ENCODE measurements at regions not wholly inside any gene's neighbourhood (a gene's known extent, or its start where the extent isn't known, plus 50 kb on each side); places are given as distances from the start of the nearest gene placed in this dataset.
"Not testable (repeated sequence)": the region's sequence is repeated elsewhere in the genome, so short reads cannot be mapped to it uniquely, and the experiment has no call there.

DNA sequence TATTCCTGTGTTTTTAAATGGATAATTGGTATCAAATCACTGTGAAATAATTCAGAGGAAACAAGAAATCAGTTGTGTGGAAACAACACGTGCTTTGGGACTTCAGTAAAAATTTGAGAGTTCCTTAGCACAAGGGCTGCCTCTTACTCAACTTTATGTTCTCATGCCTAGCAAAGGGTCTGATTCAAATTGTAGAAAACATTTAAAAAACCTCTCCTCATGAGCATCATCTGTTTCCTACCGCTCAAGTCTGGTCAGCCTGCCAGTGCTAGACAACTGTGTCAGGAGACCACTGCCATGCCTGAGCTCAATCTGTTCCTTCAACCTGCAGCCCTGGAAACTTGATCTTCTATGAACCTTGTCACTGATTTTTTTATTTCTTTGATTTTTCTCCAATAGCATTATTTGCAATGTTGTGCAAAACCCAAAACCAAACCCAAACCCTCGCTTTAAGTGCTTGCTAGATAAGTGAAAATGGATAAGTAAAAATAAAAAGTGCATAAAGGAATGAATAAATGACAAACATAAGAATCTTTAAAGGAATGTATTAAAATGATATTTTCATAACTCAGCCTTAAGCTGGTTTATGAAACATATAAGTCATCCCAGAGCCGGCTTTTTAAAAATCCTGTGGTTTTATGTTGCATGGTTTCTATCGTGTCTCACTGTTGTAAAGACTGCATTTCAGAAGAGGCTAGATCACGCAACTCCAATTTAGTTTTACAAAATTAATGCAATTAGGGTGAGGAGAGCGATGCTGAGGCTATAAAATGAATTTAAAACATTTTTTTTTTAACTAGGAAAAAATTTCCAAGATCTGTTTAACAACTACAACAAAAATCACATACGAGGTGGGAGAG lies 361.2 kb upstream of the PDE3A start:
- H3K4me1 ChIP-seq (ENCODE audit: control insufficient read depth, insufficient read depth, low read length) = no peaks in the 10 kb centered on the region
- H3K27me3 ChIP-seq (ENCODE audit: control insufficient read depth, insufficient read depth, low read length) = no peaks in the 10 kb centered on the region
- H3K9ac ChIP-seq (ENCODE audit: low read depth, low read length) = no peak overlapping the region
- peaks cover 9% of the 10 kb centered on the region for H3K9me3 ChIP-seq (ENCODE audit: control insufficient read depth, insufficient read depth, low read length)
- H3K4me3 ChIP-seq (ENCODE audit: low read depth, low read length) = no peak overlapping the region
- H3K27ac ChIP-seq (ENCODE audit: low read depth, low read length) = no peak overlapping the region
- H3K36me3 ChIP-seq (ENCODE audit: control insufficient read depth, insufficient read depth, low read length) = no peaks in the 10 kb centered on the region

DNA sequence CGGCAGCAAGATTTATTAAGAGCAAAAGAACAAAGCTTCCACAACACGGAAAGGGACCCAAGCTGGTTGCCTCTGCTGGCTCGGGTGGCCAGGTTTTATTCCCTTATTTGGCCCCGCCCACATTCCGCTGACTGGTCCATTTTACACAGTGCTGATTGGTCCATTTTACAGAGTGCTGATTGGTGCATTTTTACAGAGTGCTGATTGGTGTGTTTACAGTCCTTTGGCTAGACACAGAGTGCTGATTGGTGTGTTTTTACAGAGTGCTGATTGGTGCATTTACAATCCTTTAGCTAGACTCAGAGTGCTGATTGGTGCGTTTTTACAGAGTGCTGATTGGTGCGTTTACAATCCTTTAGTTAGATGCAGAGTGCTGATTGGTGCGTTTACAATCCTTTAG lies 358.4 kb upstream of the PDE3A start:
- not testable (repeated sequence) for H3K36me3 ChIP-seq (ENCODE audit: control insufficient read depth, insufficient read depth, low read length); H3K9me3 ChIP-seq (ENCODE audit: control insufficient read depth, insufficient read depth, low read length); H3K4me1 ChIP-seq (ENCODE audit: control insufficient read depth, insufficient read depth, low read length); H3K27ac ChIP-seq (ENCODE audit: low read depth, low read length); H3K27me3 ChIP-seq (ENCODE audit: control insufficient read depth, insufficient read depth, low read length); H3K9ac ChIP-seq (ENCODE audit: low read depth, low read length); H3K4me3 ChIP-seq (ENCODE audit: low read depth, low read length)

DNA sequence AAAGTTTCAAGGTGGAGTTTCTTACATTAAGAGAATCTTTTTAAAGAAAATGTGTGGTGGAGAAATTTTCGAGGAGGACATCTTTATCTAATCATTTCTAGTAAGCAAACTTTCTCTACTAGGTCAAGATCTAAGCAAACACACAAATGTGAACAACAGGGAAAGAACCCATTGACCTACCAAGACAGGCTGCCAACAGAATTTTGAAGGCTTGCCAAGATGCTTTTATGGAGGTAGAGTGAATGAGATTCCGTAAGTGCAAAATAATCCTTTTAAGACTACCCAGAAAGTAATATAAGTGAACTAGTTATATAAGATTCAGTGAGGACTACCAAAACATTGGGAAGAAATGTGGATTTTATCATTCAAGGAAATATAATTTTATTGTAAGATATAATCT lies 357.1 kb upstream of the PDE3A start:
- H3K9me3 ChIP-seq (ENCODE audit: control insufficient read depth, insufficient read depth, low read length) = peaks cover 9% of the 10 kb centered on the region
- no peak overlapping the region for H3K4me3 ChIP-seq (ENCODE audit: low read depth, low read length)
- H3K4me1 ChIP-seq (ENCODE audit: control insufficient read depth, insufficient read depth, low read length) = no peaks in the 10 kb centered on the region
- H3K36me3 ChIP-seq (ENCODE audit: control insufficient read depth, insufficient read depth, low read length) = no peaks in the 10 kb centered on the region
- H3K27ac ChIP-seq (ENCODE audit: low read depth, low read length) = no peak overlapping the region
- no peak overlapping the region for H3K9ac ChIP-seq (ENCODE audit: low read depth, low read length)
- no peaks in the 10 kb centered on the region for H3K27me3 ChIP-seq (ENCODE audit: control insufficient read depth, insufficient read depth, low read length)

DNA sequence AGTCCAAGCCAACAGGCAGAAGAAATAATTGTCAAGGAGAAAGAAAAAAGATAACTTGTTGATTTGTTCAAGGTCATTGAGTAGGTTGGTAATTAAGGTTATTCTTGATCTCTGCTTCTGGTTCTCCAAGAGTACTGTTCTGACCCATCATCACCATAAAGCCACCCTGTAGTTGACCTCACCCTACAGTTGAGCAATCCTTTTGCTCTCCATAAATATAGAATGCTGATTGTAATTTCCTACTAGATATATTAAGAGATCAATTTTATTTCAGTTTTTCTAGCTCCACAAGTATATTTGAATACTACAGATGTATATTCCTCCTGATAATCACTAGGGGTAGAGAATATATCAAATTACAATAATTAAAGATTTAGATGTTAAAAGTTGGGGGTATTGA lies 350.5 kb upstream of the PDE3A start:
- Histone ChIP-seq H3K27ac (ENCODE audit: low read depth, low read length) (no peak overlapping the region), H3K36me3 (ENCODE audit: control insufficient read depth, insufficient read depth, low read length) (no peaks in the 10 kb centered on the region), H3K4me3 (ENCODE audit: low read depth, low read length) (no peak overlapping the region), H3K9ac (ENCODE audit: low read depth, low read length) (no peak overlapping the region), H3K9me3 (ENCODE audit: control insufficient read depth, insufficient read depth, low read length) (no peaks in the 10 kb centered on the region), H3K27me3 (ENCODE audit: control insufficient read depth, insufficient read depth, low read length) (no peaks in the 10 kb centered on the region), H3K4me1 (ENCODE audit: control insufficient read depth, insufficient read depth, low read length) (no peaks in the 10 kb centered on the region)

DNA sequence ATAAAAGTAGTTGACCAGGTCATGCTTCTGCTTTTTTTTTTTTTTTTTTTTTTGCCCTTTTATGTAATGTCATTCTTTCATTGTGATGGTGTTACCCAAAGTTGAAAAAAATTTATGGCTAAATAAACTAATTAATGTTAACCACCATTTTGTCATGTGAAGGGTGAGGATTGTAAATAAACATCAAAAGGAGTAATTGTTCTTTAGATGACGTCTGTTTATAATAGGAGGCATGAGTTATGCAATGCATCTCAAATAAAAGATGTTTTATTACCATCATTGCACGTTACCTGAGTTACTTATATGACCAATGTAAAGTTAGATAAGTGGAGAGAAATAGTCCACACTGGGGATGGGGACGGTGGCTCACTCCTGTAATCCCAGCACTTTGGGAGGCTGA lies 349.9 kb upstream of the PDE3A start:
- H3K36me3 ChIP-seq (ENCODE audit: control insufficient read depth, insufficient read depth, low read length) = no peaks in the 10 kb centered on the region

DNA sequence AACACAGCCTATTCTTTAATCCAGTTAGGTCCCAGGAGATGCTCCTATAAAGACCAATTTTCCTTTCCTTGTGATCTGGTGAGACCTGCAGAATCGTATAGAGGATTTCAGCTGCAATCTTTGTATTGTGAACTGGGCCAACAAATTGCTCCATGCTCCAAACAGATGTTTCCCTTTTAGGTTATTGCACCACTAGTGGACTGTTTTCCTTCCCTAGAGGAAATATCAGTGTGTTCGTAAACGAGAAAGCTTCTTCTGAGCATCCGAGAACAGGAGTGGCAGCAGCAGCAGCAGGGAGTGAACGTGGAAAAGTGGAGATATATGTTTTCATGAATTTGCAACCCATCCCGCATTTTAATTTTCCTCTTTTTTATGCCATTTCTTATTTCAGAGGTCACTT lies 344.1 kb upstream of the PDE3A start:
- Histone ChIP-seq H3K9me3 (ENCODE audit: control insufficient read depth, insufficient read depth, low read length) (no peaks in the 10 kb centered on the region), H3K36me3 (ENCODE audit: control insufficient read depth, insufficient read depth, low read length) (no peaks in the 10 kb centered on the region), H3K4me1 (ENCODE audit: control insufficient read depth, insufficient read depth, low read length) (no peaks in the 10 kb centered on the region), H3K27me3 (ENCODE audit: control insufficient read depth, insufficient read depth, low read length) (no peaks in the 10 kb centered on the region), H3K4me3 (ENCODE audit: low read depth, low read length) (no peak overlapping the region), H3K9ac (ENCODE audit: low read depth, low read length) (no peak overlapping the region), H3K27ac (ENCODE audit: low read depth, low read length) (no peak overlapping the region)

More for the DNA sequence above, 349.9 kb upstream of the PDE3A start:
- H3K4me3 ChIP-seq (ENCODE audit: low read depth, low read length) = no peak overlapping the region
- no peaks in the 10 kb centered on the region for H3K27me3 ChIP-seq (ENCODE audit: control insufficient read depth, insufficient read depth, low read length)
- H3K9ac ChIP-seq (ENCODE audit: low read depth, low read length) = no peak overlapping the region
- H3K27ac ChIP-seq (ENCODE audit: low read depth, low read length) = no peak overlapping the region
- no peaks in the 10 kb centered on the region for H3K4me1 ChIP-seq (ENCODE audit: control insufficient read depth, insufficient read depth, low read length)
- no peaks in the 10 kb centered on the region for H3K9me3 ChIP-seq (ENCODE audit: control insufficient read depth, insufficient read depth, low read length)

DNA sequence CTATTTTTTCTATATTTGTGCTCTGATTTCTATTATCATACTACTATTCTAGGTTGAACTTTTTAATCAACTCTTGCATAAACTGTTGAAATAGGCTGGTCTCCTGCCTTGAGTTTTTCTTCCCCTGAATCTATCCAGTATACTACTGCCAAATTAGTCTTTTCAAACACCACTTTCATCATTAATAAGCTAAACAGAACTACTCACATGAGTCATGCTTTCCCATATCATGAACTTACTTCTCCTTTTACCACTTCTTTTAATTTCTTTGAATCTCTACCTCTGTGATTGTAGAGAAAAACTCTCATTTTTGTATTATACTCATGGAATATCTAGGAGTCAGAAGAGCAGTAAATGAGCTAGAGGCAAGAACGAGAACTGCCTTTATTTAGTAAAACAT lies 340.3 kb upstream of the PDE3A start:
- Histone ChIP-seq H3K27me3 (ENCODE audit: control insufficient read depth, insufficient read depth, low read length) (no peaks in the 10 kb centered on the region), H3K4me1 (ENCODE audit: control insufficient read depth, insufficient read depth, low read length) (peaks cover 9% of the 10 kb centered on the region), H3K4me3 (ENCODE audit: low read depth, low read length) (no peak overlapping the region), H3K36me3 (ENCODE audit: control insufficient read depth, insufficient read depth, low read length) (no peaks in the 10 kb centered on the region), H3K9me3 (ENCODE audit: control insufficient read depth, insufficient read depth, low read length) (no peaks in the 10 kb centered on the region), H3K9ac (ENCODE audit: low read depth, low read length) (no peak overlapping the region), H3K27ac (ENCODE audit: low read depth, low read length) (no peak overlapping the region)

DNA sequence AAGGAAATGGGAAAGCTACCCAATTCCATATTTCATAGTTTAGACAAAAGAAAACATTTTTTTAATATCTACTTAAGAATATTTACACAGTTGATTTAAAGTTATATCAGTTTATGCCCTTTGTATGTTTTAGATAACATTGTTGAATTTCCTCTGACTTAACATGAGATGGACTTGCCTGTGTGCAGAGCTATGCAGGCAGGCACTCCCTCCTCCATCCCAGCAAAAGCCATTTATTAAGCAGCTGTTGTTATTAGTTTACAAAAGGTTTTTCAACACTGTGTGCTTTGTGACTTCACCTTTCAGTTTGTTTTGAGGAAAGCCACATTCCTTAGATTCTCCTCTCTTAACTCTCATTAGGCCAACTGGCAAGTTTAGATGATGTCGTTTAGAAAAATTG lies 337.5 kb upstream of the PDE3A start:
- no peaks in the 10 kb centered on the region for H3K27me3 ChIP-seq (ENCODE audit: control insufficient read depth, insufficient read depth, low read length)
- no peak overlapping the region for H3K9ac ChIP-seq (ENCODE audit: low read depth, low read length)
- H3K4me1 ChIP-seq (ENCODE audit: control insufficient read depth, insufficient read depth, low read length) = peaks cover 9% of the 10 kb centered on the region
- H3K36me3 ChIP-seq (ENCODE audit: control insufficient read depth, insufficient read depth, low read length) = no peaks in the 10 kb centered on the region
- no peak overlapping the region; the same call in 1 of the 2 replicates for H3K4me3 ChIP-seq (ENCODE audit: low read depth, low read length)
- H3K27ac ChIP-seq (ENCODE audit: low read depth, low read length) = no peak overlapping the region
- H3K9me3 ChIP-seq (ENCODE audit: control insufficient read depth, insufficient read depth, low read length) = no peaks in the 10 kb centered on the region

DNA sequence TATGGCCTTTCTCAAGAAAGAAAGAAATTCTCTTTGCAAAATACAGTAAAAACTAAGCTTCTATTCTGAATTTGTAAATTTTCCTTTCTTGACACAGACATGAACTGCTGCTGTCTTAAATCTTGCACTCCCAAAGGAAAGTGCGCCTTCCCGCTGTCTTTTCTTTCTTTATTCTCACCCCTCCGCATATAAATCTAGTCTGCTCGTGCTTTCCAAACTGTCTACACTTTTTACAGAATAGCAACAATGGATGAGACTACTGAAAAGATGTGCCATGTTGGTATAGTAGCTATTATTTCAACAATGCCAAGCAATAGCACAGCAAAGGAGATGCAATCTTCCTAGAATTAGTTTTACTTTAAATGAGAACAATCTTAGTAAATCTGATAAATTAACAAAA lies 328.8 kb upstream of the PDE3A start:
- H3K27me3 ChIP-seq (ENCODE audit: control insufficient read depth, insufficient read depth, low read length) = no peaks in the 10 kb centered on the region
- H3K27ac ChIP-seq (ENCODE audit: low read depth, low read length) = no peak overlapping the region
- no peaks in the 10 kb centered on the region for H3K9me3 ChIP-seq (ENCODE audit: control insufficient read depth, insufficient read depth, low read length)
- H3K36me3 ChIP-seq (ENCODE audit: control insufficient read depth, insufficient read depth, low read length) = no peaks in the 10 kb centered on the region
- peaks cover 10% of the 10 kb centered on the region for H3K4me1 ChIP-seq (ENCODE audit: control insufficient read depth, insufficient read depth, low read length)
- no peak overlapping the region for H3K4me3 ChIP-seq (ENCODE audit: low read depth, low read length)
- H3K9ac ChIP-seq (ENCODE audit: low read depth, low read length) = no peak overlapping the region

DNA sequence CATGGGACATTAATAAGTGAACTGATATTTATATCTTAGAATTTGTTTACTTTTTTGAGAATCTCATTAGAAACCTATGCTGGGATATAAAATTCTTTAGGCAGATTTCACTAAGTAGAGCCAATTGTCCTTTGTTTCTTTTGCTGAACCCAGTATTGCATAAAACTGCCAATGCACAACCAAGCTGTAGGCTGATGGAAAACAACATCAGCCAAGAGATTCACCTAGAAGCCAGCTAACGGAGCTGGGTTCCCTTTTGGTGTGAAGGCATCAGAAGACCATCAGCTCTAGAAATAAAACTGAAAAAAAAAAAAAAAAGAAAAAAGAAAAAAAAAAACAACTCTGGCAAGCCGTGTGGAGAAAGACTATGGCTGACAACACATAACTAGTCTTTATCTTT lies 328.2 kb upstream of the PDE3A start:
- H3K4me3 ChIP-seq (ENCODE audit: low read depth, low read length) = no peak overlapping the region
- no peaks in the 10 kb centered on the region for H3K27me3 ChIP-seq (ENCODE audit: control insufficient read depth, insufficient read depth, low read length)
- H3K4me1 ChIP-seq (ENCODE audit: control insufficient read depth, insufficient read depth, low read length) = peaks cover 10% of the 10 kb centered on the region
- no peak overlapping the region for H3K9ac ChIP-seq (ENCODE audit: low read depth, low read length)
- no peak overlapping the region for H3K27ac ChIP-seq (ENCODE audit: low read depth, low read length)
- no peaks in the 10 kb centered on the region for H3K36me3 ChIP-seq (ENCODE audit: control insufficient read depth, insufficient read depth, low read length)
- no peaks in the 10 kb centered on the region for H3K9me3 ChIP-seq (ENCODE audit: control insufficient read depth, insufficient read depth, low read length)

DNA sequence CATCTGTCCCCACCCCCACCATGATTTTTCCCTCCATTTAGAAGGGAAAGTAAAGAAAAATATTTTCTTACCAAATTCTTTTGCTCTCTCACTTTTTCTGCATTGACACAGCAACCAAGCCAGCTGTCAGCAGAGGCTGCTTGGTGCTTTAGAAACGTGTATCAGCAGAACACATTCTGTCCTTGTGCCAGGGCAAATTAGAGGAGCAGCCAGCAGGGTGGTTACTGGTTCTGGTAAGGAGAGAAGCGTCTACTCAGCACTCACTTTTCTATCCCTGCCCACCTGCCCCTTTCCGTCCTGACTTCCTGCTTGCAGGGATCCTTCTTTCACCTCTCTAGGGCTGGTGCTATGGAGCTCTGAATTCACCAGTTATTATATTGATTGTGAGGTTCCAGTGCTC lies 327.5 kb upstream of the PDE3A start:
- H3K36me3 ChIP-seq (ENCODE audit: control insufficient read depth, insufficient read depth, low read length) = no peaks in the 10 kb centered on the region
- H3K4me3 ChIP-seq (ENCODE audit: low read depth, low read length) = no peak overlapping the region
- H3K9ac ChIP-seq (ENCODE audit: low read depth, low read length) = no peak overlapping the region
- H3K4me1 ChIP-seq (ENCODE audit: control insufficient read depth, insufficient read depth, low read length) = peaks cover 10% of the 10 kb centered on the region
- H3K27me3 ChIP-seq (ENCODE audit: control insufficient read depth, insufficient read depth, low read length) = no peaks in the 10 kb centered on the region
- H3K27ac ChIP-seq (ENCODE audit: low read depth, low read length) = no peak overlapping the region
- no peaks in the 10 kb centered on the region for H3K9me3 ChIP-seq (ENCODE audit: control insufficient read depth, insufficient read depth, low read length)

All from HUES48 (cell line).